Astrocyte (in vitro differentiated cells and primary cell): ENCODE measurements at regions not wholly inside any gene's neighbourhood (a gene's known extent, or its start where the extent isn't known, plus 50 kb on each side); places are given as distances from the start of the nearest gene placed in this dataset.

Experiments
- DNase-seq: peaks from one replicate; pipeline ENCODE4 v3.0.0-alpha.2; 2010; ENCODE audit warnings: low read depth
- FAIRE-seq: peaks from 2 replicates; lab custom pipeline; 2011; peaks lifted over from hg19 to GRCh38; lab: Jason Lieb, UNC
- H2AFZ ChIP-seq: 2 replicates; pipeline ENCODE4 v1.6.0; 2012; ENCODE audit warnings: low read depth, low read length, inconsistent platforms
- H3K27ac ChIP-seq: 2 replicates; pipeline ENCODE4 v1.5.1; 2011; ENCODE audit warnings: low read depth, low read length, inconsistent platforms
- H3K27me3 ChIP-seq: 2 replicates; pipeline ENCODE4 v1.6.0; 2011; ENCODE audit warnings: low read length, inconsistent platforms; ENCODE audit not compliant: insufficient read depth
- H3K36me3 ChIP-seq: 2 replicates; pipeline ENCODE4 v1.5.1; 2011; ENCODE audit warnings: low read length, inconsistent platforms; ENCODE audit not compliant: insufficient read depth
- H3K4me1 ChIP-seq: 2 replicates; pipeline ENCODE4 v1.5.1; 2011; ENCODE audit warnings: low read length, inconsistent platforms; ENCODE audit not compliant: insufficient read depth
- H3K4me2 ChIP-seq: 2 replicates; pipeline ENCODE4 v1.6.0; 2012; ENCODE audit warnings: low read length, inconsistent platforms
- H3K4me3 ChIP-seq: 2 replicates; pipeline ENCODE4 v1.5.1; 2011; ENCODE audit warnings: low read depth, mild to moderate bottlenecking, low read length, inconsistent platforms; ENCODE audit not compliant: insufficient read depth
- H3K79me2 ChIP-seq: 2 replicates; pipeline ENCODE4 v1.6.0; 2012; ENCODE audit warnings: mild to moderate bottlenecking, low read length, inconsistent platforms; ENCODE audit not compliant: insufficient read depth
- H3K9ac ChIP-seq: 2 replicates; pipeline ENCODE4 v1.6.0; 2012; ENCODE audit warnings: mild to moderate bottlenecking, low read length, inconsistent platforms
- H3K9me3 ChIP-seq: 2 replicates; pipeline ENCODE4 v1.5.1; 2012; ENCODE audit warnings: low read depth, mild to moderate bottlenecking, low read length, inconsistent platforms; ENCODE audit not compliant: insufficient read depth
- H4K20me1 ChIP-seq: 2 replicates; pipeline ENCODE4 v1.6.0; 2012; ENCODE audit warnings: low read length, inconsistent platforms; ENCODE audit not compliant: insufficient read depth
- H3K27ac Mint-ChIP-seq: one replicate; pipeline ENCODE4 v1.8.0; 2021; ENCODE audit warnings: mild to moderate bottlenecking, mixed read lengths; ENCODE audit not compliant: unreplicated experiment
- H3K27me3 Mint-ChIP-seq: one replicate; pipeline ENCODE4 v1.8.0; 2021; ENCODE audit warnings: low read depth, mixed read lengths; ENCODE audit not compliant: unreplicated experiment
- H3K36me3 Mint-ChIP-seq: one replicate; pipeline ENCODE4 v1.8.0; 2021; ENCODE audit warnings: low read depth, mixed read lengths; ENCODE audit not compliant: unreplicated experiment
- H3K4me1 Mint-ChIP-seq: one replicate; pipeline ENCODE4 v1.8.0; 2021; ENCODE audit warnings: low read depth, mixed read lengths; ENCODE audit not compliant: unreplicated experiment
- H3K4me3 Mint-ChIP-seq: one replicate; pipeline ENCODE4 v1.8.0; 2021; ENCODE audit warnings: mild to moderate bottlenecking, moderate library complexity, mixed read lengths; ENCODE audit not compliant: unreplicated experiment
- H3K9me3 Mint-ChIP-seq: one replicate; pipeline ENCODE4 v1.8.0; 2021; ENCODE audit warnings: mild to moderate bottlenecking, mixed read lengths; ENCODE audit not compliant: unreplicated experiment
- CTCF ChIP-seq: IDR thresholded peaks from 2 replicates; pipeline ENCODE4 v1.5.1; 2011; ENCODE audit warnings: low read depth, mild to moderate bottlenecking, inconsistent platforms, low read length, moderate library complexity; ENCODE audit not compliant: insufficient read depth
- EZH2 ChIP-seq: IDR thresholded peaks from 2 replicates; pipeline ENCODE4 v1.6.1; 2012; ENCODE audit warnings: mild to moderate bottlenecking, low read length, inconsistent platforms; ENCODE audit not compliant: insufficient read depth

- H3K4me1 ChIP-seq: no peaks in the 10 kb centered on the region
- no peaks in the 10 kb centered on the region for H3K9me3 ChIP-seq
- H3K79me2 ChIP-seq: no peaks in the 10 kb centered on the region
- H3K9me3 Mint-ChIP-seq: no peaks in the 10 kb centered on the region
- H3K36me3 ChIP-seq: no peaks in the 10 kb centered on the region
- H3K36me3 Mint-ChIP-seq: no peaks in the 10 kb centered on the region
- no peaks in the 10 kb centered on the region for H3K4me1 Mint-ChIP-seq
- H3K9ac ChIP-seq: no peak overlapping the region
- H3K27ac Mint-ChIP-seq: no peak overlapping the region
- TF ChIP-seq CTCF (no peak), EZH2 (no peak)
- H4K20me1 ChIP-seq: no peaks in the 10 kb centered on the region
- H3K27ac ChIP-seq: no peak overlapping the region
- H3K4me3 Mint-ChIP-seq: no peak overlapping the region
- DNase-seq: no peak
- H3K27me3 Mint-ChIP-seq: no peaks in the 10 kb centered on the region
- no peak for FAIRE-seq
- no peak overlapping the region for H3K4me2 ChIP-seq
- no peak overlapping the region for H2AFZ ChIP-seq
- H3K4me3 ChIP-seq: no peak overlapping the region
- H3K27me3 ChIP-seq: no peaks in the 10 kb centered on the region
Observed at GRCh38 chr4:154911608-154912098, 130.6 kb downstream of the RBM46 start.

- Histone ChIP-seq H3K4me3 (no peak overlapping the region), H3K36me3 (no peaks in the 10 kb centered on the region), H3K9ac (no peak overlapping the region), H3K9me3 (no peaks in the 10 kb centered on the region), H2AFZ (no peak overlapping the region), H3K27ac (no peak overlapping the region), H3K27me3 (no peaks in the 10 kb centered on the region), H4K20me1 (no peaks in the 10 kb centered on the region), H3K79me2 (no peaks in the 10 kb centered on the region), H3K4me2 (no peak overlapping the region), H3K4me1 (no peaks in the 10 kb centered on the region)
- no peaks in the 10 kb centered on the region for H3K27me3 Mint-ChIP-seq
- DNase-seq: no peak
- H3K27ac Mint-ChIP-seq: no peak overlapping the region
- H3K4me3 Mint-ChIP-seq: no peak overlapping the region
- H3K9me3 Mint-ChIP-seq: no peaks in the 10 kb centered on the region
- no peaks in the 10 kb centered on the region for H3K36me3 Mint-ChIP-seq
- no peak for TF ChIP-seq EZH2
- TF ChIP-seq CTCF: no peak
- FAIRE-seq: no peak
- no peaks in the 10 kb centered on the region for H3K4me1 Mint-ChIP-seq
Observed at GRCh38 chr4:154916068-154916467, 135.0 kb downstream of the RBM46 start.

DNA sequence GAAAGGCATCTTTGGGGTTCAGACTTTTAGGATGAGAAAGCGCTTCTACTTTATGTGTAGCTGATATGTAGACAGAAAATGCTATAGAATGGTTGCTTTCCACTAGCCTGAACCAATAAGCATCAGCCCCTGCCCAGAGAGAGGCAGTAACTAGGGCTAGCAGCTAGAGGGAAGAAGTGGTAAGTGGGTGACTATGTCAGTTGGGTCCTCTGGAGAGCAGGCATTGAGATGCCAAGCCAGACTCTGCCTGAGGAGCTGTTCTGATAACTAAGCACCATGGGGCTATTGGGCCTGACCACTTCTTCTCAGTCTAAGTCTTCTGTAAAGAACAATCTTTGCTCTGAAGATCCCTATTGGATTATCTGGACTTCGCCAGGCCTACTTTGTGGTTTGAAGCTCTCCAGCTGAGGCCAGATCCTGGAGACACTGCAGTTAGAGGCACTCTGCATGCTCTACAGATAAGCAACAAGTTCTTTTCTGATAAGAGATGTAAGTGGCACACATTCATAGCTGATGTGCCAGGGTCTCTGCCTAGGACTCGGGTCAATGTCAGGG, 146.1 kb downstream of the RBM46 start:
- H3K79me2 ChIP-seq: no peaks in the 10 kb centered on the region
- H3K9ac ChIP-seq: no peak overlapping the region
- no peaks in the 10 kb centered on the region for H3K36me3 ChIP-seq
- no peak overlapping the region for H3K4me2 ChIP-seq
- DNase-seq (no peak), FAIRE-seq (no peak)
- Mint-ChIP-seq H3K27me3 (peaks cover 8% of the 10 kb centered on the region), H3K4me1 (no peaks in the 10 kb centered on the region), H3K27ac (no peak overlapping the region), H3K4me3 (no peak overlapping the region), H3K36me3 (no peaks in the 10 kb centered on the region), H3K9me3 (peaks cover 15% of the 10 kb centered on the region)
- TF ChIP-seq EZH2: no peak
- TF ChIP-seq CTCF: no peak
- no peak overlapping the region for H3K27ac ChIP-seq
- H3K9me3 ChIP-seq: no peaks in the 10 kb centered on the region
- no peaks in the 10 kb centered on the region for H3K27me3 ChIP-seq
- no peaks in the 10 kb centered on the region for H3K4me1 ChIP-seq
- H2AFZ ChIP-seq: no peak overlapping the region
- no peaks in the 10 kb centered on the region for H4K20me1 ChIP-seq
- no peak overlapping the region for H3K4me3 ChIP-seq
